ENCODE measurements at regions not wholly inside any gene's neighbourhood (a gene's known extent, or its start where the extent isn't known, plus 50 kb on each side); places are given as distances from the start of the nearest gene placed in this dataset.

DNA sequence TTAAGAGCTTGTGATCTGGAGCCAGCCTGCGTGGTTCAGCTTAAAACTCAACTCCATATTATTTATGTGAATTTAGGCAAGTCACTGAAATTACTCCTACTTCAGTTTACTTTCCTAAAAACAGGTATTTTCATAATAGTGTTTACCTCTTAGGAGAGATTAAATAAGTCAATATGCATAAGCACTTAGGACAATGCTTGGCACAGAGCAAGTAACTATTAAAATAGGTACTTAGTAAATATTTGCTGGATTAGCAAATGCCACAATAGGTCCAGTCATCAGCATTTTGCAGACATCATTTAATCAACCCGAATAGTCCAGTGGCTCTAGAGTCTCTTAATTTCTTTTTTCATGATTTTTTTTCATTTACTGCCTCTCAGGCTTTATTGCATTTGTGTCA lies 78.6 kb upstream of the PTPRK start:
- in situ Hi-C loops (cut with MboI; ENCODE audit: low pct_unique_long_range_greater_than_20kb, low sequenced_read_pairs, unreplicated experiment), result no loop called here
- TF ChIP-seq, protein P1, sequence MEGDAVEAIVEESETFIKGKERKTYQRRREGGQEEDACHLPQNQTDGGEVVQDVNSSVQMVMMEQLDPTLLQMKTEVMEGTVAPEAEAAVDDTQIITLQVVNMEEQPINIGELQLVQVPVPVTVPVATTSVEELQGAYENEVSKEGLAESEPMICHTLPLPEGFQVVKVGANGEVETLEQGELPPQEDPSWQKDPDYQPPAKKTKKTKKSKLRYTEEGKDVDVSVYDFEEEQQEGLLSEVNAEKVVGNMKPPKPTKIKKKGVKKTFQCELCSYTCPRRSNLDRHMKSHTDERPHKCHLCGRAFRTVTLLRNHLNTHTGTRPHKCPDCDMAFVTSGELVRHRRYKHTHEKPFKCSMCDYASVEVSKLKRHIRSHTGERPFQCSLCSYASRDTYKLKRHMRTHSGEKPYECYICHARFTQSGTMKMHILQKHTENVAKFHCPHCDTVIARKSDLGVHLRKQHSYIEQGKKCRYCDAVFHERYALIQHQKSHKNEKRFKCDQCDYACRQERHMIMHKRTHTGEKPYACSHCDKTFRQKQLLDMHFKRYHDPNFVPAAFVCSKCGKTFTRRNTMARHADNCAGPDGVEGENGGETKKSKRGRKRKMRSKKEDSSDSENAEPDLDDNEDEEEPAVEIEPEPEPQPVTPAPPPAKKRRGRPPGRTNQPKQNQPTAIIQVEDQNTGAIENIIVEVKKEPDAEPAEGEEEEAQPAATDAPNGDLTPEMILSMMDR (IDR thresholded peaks at IDR 0.05; ENCODE audit: extremely low read depth, insufficient read depth, missing control alignments), result no peak
- no peak for DNase-seq (ENCODE audit: low spot score)

DNA sequence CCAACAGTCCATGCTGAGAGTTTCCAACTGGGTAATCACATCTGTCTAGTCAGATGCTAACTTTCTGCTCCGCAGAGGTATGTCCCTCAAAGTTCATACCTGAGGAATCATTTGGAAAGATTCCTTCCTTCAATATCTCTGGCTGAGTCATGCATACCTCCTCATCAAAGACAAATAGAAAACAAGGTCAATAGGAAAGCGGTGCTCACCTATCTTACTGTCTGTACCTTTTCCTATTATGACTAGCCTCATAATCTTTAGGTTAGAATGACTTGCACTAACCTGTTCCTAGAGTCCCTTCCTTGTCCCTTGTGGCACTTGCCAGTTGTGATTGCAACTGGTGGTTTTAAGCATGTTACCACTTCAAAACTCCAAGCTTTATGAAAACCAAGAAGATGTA lies 78.2 kb upstream of the PTPRK start:
- TF ChIP-seq, protein P1 (IDR thresholded peaks at IDR 0.05; ENCODE audit: extremely low read depth, insufficient read depth, missing control alignments), result no peak
- in situ Hi-C loops (cut with MboI; ENCODE audit: low pct_unique_long_range_greater_than_20kb, low sequenced_read_pairs, unreplicated experiment), result no loop called here
- DNase-seq (ENCODE audit: low spot score), result no peak

DNA sequence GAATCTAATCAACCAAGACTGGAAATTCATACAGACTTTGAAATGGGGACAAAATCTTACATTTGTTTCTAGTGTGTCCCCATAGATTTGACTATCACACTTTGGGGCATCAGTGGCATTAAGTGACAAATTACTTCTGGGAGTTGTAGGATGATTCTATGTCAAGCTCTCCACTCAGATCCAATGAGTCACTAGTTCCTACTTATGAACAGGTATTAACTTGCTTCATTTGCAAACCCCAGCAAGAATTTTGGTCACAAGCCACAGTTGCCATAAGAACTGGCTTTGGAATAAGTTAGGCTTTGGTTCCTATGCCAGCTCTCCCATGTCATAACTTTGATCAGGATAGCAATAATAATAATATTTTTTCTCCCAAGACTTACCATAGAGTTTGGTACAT lies 77.6 kb upstream of the PTPRK start:
- no peak for DNase-seq (ENCODE audit: low spot score)
- in situ Hi-C loops (cut with MboI; ENCODE audit: low pct_unique_long_range_greater_than_20kb, low sequenced_read_pairs, unreplicated experiment), result no loop called here
- TF ChIP-seq, protein P1 (IDR thresholded peaks at IDR 0.05; ENCODE audit: extremely low read depth, insufficient read depth, missing control alignments), result no peak

DNA sequence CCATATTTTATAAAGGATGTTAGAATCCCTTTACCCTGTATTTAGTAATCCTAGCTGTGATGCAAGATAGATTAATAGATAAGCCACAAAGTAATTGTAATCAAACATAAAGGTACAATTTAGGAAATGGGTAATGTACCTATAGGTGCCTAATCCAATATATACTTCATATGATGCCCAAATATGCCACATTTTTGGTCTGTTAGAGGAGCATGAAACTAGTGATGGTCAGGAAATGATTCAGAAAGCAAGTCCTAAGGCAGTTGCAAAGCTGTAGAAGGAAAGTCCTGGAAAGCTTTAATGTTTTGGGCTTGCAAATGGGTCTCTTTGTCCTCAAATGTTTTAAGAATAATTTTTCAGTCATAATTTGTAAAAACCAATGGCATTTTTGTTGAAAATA lies 76.6 kb upstream of the PTPRK start:
- DNase-seq (ENCODE audit: low spot score), result no peak
- in situ Hi-C loops (cut with MboI; ENCODE audit: low pct_unique_long_range_greater_than_20kb, low sequenced_read_pairs, unreplicated experiment), result no loop called here
- TF ChIP-seq, protein P1 (IDR thresholded peaks at IDR 0.05; ENCODE audit: extremely low read depth, insufficient read depth, missing control alignments), result no peak

DNA sequence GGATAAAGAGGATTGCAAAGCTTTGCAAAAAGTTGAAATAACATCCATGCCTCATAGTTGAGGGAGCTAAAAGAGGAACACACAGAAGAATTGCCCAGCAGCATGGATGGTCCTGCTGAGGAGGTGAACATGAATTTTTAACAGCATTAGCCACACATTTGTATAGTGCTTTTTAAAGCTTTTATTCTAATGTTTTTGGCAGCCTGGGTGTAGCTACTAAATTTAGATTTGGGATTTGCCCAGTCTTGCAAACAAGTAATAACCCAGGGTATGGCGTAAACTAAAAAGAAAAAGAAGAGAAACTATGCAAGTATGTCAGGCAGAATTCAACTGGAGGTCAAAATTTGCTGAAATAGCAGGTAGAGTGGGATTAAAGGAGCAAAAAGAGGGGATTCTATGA lies 75.1 kb upstream of the PTPRK start:
- in situ Hi-C loops (cut with MboI; ENCODE audit: low pct_unique_long_range_greater_than_20kb, low sequenced_read_pairs, unreplicated experiment), result no loop called here
- no peak for DNase-seq (ENCODE audit: low spot score)
- TF ChIP-seq, protein P1 (IDR thresholded peaks at IDR 0.05; ENCODE audit: extremely low read depth, insufficient read depth, missing control alignments), result no peak

DNA sequence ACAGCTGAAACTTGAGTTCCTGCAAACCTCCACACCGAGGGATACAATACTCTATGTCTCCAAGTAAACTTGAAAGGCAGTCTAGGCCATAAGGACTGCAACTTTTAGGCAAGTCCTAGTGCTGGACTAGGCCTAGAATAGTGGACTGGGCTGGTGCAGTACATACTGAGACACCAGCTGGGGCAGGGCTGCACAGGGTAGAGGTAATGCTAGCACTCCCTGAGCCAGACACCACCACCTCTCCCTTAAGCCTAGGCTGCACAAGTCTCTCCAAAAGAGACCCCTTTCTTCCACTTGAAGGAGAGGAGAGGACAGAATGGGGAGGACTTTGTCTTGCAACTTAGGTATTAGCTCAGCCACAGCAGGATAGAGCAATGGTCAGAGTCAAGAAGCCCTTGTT lies 65.7 kb upstream of the PTPRK start:
- TF ChIP-seq, protein P1 (IDR thresholded peaks at IDR 0.05; ENCODE audit: extremely low read depth, insufficient read depth, missing control alignments), result no peak
- in situ Hi-C loops (cut with MboI; ENCODE audit: low pct_unique_long_range_greater_than_20kb, low sequenced_read_pairs, unreplicated experiment), result no loop called here
- no peak for DNase-seq (ENCODE audit: low spot score)
